ENCODE measurements at regions not wholly inside any gene's neighbourhood (a gene's known extent, or its start where the extent isn't known, plus 50 kb on each side); places are given as distances from the start of the nearest gene placed in this dataset.

DNA sequence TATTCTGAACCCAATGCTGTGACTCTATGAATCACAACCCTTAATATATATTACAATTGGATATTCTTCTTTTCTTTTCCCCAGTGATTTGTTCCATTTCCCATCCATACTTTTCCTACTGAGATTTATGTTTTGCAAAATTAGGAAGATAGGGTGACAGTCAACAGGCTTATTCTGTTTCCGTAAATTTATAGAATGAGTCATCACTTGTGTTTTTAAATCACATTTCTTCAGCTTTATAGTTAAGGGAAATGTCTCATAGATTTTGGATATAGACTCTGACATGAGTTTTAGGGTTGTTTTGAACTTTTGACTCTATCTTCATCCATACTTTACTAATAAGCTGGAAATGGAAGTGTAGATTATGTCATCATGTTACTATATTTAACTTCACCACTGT, 661.6 kb upstream of the FBXO33 start:
- H3K4me3 ChIP-seq: no peak overlapping the region
- H3K9me3 ChIP-seq: no peaks in the 10 kb centered on the region
- H3K4me1 ChIP-seq: no peaks in the 10 kb centered on the region
- no peak for TF ChIP-seq POLR2A (IDR thresholded peaks at IDR 0.05)
- TF ChIP-seq, protein P1, sequence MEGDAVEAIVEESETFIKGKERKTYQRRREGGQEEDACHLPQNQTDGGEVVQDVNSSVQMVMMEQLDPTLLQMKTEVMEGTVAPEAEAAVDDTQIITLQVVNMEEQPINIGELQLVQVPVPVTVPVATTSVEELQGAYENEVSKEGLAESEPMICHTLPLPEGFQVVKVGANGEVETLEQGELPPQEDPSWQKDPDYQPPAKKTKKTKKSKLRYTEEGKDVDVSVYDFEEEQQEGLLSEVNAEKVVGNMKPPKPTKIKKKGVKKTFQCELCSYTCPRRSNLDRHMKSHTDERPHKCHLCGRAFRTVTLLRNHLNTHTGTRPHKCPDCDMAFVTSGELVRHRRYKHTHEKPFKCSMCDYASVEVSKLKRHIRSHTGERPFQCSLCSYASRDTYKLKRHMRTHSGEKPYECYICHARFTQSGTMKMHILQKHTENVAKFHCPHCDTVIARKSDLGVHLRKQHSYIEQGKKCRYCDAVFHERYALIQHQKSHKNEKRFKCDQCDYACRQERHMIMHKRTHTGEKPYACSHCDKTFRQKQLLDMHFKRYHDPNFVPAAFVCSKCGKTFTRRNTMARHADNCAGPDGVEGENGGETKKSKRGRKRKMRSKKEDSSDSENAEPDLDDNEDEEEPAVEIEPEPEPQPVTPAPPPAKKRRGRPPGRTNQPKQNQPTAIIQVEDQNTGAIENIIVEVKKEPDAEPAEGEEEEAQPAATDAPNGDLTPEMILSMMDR (IDR thresholded peaks at IDR 0.05): no peak
- intact Hi-C loops (cut with DNase I): no loop called here
- H3K36me3 ChIP-seq: no peaks in the 10 kb centered on the region
- no peak for DNase-seq
- 74 to 87% (median 80%) methylated on average over 1 of the region's 1 CpG for WGBS, 4 donors
- no peak overlapping the region for H3K27ac ChIP-seq
- no peaks in the 10 kb centered on the region for H3K27me3 ChIP-seq
- ATAC-seq: no peak

DNA sequence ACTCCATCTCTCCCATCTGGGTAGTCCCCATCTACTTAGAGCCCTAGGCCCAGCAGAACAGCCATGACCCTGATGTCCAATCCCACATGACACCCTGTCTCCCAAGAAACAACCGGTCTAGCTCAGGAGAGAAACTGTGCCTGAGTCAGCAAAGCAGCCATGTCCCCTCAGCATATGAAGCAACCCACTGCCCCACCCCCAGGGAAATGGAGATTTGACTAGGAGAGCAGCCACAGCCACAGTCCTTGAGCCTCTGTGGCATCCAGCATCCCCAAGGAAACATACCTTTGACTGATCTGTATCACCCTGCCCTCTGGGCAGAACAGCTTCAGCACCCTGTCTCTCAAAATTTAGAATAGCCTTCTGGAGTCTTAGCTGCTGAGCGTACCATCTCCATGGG, 641.9 kb upstream of the FBXO33 start:
- Histone ChIP-seq H3K27ac (no peak overlapping the region), H3K36me3 (no peaks in the 10 kb centered on the region), H3K4me1 (no peaks in the 10 kb centered on the region), H3K4me3 (no peak overlapping the region), H3K27me3 (no peaks in the 10 kb centered on the region), H3K9me3 (peaks cover 0 to 14% (median 2%) of the 10 kb centered on the region in 12 donors)
- WGBS, 4 donors: 91 to 100% (median 93%) methylated on average over 2 of the region's 2 CpGs
- TF ChIP-seq POLR2A (IDR thresholded peaks at IDR 0.05): no peak
- TF ChIP-seq, protein P1 (IDR thresholded peaks at IDR 0.05): no peak
- ATAC-seq (no peak), DNase-seq (peak in 1 of 5 donors; percentile 2)
- intact Hi-C loops (cut with DNase I): no loop called here

DNA sequence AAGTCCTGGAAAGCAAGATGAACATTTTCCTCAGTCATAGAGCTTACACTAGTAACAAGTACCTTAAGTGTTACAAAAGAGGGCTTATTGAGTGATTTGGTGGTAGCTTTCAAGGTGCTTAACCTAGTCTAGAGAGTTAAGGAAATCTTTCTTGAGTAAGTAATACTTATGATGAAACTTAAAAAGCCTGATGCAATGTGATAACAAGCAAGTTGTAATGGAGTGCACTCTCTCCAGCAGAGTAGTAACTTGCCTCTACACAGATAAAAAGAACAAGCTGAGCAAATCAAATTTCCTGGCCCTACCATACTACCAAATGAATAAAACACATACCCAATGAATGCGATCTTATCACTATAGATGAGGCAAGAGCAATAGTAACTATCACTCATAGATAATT, 639.9 kb upstream of the FBXO33 start:
- Histone ChIP-seq H3K9me3 (peaks cover 0 to 14% (median 2%) of the 10 kb centered on the region in 12 donors), H3K4me3 (no peak overlapping the region), H3K27me3 (no peaks in the 10 kb centered on the region), H3K36me3 (no peaks in the 10 kb centered on the region), H3K27ac (no peak overlapping the region), H3K4me1 (no peaks in the 10 kb centered on the region)
- no peak for DNase-seq
- 91 to 96% (median 94%) methylated on average over 1 of the region's 1 CpG for WGBS, 4 donors
- ATAC-seq: no peak
- intact Hi-C loops (cut with DNase I): no loop called here
- TF ChIP-seq POLR2A (IDR thresholded peaks at IDR 0.05): no peak
- TF ChIP-seq, protein P1 (IDR thresholded peaks at IDR 0.05): no peak

DNA sequence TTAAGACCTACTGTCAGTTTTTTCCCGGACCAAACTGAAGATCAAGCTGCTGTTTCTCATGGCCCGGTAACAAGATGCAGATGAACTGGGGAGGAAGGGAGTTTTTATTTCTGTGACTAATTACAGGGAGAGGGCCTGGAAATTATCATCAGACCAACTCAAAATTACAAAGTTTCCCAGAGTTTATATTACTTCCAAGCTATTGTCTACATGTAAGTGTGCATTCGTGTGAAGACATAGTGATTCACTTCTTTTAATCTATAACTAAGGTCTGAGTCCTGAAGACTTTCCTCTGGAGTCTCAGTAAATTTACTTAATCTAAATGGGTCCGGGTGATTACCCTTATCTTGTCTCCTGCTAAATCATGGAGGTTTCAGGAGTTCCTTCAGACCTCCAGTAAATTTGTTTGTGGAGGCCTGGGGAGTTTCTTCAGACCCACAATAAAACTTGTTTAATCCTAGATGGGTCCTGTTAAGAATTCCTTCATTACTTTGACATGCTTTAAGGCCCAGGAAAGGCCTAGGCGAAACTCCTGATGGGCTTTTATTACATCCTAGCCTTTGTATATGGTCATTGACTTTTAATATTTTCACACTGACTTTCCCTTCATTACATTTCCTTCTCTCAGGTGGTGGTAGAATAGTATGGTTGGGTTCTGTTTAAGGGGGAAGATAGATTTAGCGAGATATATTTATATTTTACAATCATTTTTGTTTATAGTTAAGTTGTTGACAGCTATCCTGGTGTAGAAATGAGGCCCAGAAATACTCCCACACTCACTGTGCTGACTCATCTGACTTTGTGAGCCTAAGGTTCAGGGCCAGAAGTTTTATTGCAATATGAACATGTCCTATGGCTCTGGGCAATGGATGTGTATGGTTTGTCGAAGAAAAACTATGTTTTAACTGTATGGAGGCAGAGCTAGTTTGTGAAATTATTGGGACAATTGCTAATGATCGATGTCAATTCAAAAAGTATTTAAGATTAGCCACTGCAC, 627.0 kb upstream of the FBXO33 start:
- no peaks in the 10 kb centered on the region for H3K27me3 ChIP-seq
- intact Hi-C loops (cut with DNase I): no loop called here
- WGBS, 4 donors: 66 to 70% (median 68%) methylated on average over 8 of the region's 8 CpGs
- ATAC-seq (no peak), DNase-seq (no peak)
- H3K4me1 ChIP-seq: no peaks in the 10 kb centered on the region
- no peaks in the 10 kb centered on the region for H3K36me3 ChIP-seq
- no peak overlapping the region for H3K27ac ChIP-seq
- TF ChIP-seq, protein P1 (IDR thresholded peaks at IDR 0.05): no peak
- TF ChIP-seq POLR2A (IDR thresholded peaks at IDR 0.05): no peak
- peaks cover 0 to 12% (median 0%) of the 10 kb centered on the region in 12 donors for H3K9me3 ChIP-seq
- H3K4me3 ChIP-seq: no peak overlapping the region
